ENCODE measurements at regions not wholly inside any gene's neighbourhood (a gene's known extent, or its start where the extent isn't known, plus 50 kb on each side); places are given as distances from the start of the nearest gene placed in this dataset.

GRCh38 chr12:115215544-115215943, 531.6 kb upstream of the TBX3 start:
- no peak for DNase-seq (ENCODE audit: low spot score)

DNA sequence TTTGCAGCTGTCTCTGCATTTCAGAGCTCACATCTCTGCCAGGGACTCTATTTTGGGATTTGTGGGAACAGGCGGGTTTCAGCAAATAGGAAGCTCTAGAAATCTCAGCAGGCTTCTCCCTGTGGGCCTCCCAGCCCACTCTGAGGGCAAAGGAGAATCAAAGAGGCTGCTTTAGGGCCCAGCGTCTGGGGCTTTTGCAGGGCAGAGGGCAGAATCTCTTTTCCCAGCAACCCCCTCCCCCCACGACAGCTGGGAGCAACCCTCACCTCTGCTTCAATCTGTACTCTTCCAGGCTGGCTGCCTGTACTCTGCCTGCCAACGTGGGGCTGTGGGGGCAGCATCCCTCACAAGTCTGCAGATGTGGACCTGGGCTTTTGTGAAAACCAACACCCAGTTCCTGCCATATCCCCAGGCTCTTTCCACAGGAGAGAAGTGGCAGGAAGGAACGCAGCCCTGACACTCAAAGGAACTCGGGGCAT, 529.6 kb upstream of the TBX3 start:
- DNase-seq (ENCODE audit: low spot score) = no peak

GRCh38 chr12:115213118-115213517, 529.1 kb upstream of the TBX3 start:
- no peak for DNase-seq (ENCODE audit: low spot score)

- no peak for DNase-seq (ENCODE audit: low spot score)
These were observed 528.4 kb upstream of the TBX3 start for GRCh38 chr12:115212356-115212755.

DNA sequence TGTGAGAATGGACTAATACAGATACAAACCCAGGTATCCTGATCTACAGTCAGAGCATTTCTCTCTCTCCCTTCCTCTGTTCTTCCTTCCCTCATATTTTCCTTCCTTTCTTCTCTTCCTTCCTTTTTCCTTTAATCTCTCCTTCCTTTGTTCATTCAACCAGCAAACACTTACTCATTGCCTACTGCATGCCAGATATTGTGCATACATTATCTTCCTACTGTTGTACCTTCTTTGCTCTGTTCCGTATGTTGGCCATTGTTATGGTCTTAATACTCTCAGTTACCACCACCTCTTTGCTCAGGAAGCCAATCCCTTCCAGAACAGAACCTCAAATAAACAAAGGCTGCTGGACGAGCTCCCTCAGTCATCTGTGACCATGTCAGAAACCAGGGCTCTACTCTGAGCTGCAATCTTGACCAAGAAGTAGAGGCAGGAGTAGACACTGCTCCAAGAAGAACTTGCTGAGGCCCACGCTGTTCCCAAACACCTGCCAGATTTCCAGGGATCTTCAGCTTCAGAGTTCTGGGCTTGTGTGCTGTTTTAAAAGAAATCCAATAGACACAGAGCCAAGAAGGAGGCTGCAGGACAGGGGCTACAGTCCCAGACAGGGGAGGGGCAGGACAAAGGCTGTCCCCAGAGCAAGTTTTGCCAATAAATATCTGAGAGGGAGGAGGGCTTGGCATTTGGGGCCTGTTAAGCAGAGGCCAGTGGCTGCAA, 526.7 kb upstream of the TBX3 start:
- no peak for DNase-seq (ENCODE audit: low spot score)

DNA sequence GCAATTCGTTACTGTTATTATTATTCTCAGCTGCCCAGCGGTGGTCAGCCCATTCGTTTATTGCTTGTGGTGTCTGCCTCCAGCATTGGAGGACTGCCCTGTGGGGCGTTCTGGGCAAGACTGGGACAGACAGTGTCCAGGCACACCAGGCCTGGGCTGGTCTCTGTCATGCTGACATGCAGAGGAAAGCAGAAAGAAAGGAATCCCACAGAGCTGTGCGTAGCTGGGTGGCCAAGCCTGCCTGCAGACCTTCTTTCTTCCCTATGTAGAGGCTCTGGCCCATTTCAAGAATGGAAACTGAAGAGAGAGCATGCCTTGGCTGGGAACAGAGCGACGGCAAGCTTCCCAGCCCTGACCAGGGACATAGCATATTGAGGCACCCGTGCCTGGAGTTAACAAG, 525.3 kb upstream of the TBX3 start:
- DNase-seq (ENCODE audit: low spot score) = no peak

DNA sequence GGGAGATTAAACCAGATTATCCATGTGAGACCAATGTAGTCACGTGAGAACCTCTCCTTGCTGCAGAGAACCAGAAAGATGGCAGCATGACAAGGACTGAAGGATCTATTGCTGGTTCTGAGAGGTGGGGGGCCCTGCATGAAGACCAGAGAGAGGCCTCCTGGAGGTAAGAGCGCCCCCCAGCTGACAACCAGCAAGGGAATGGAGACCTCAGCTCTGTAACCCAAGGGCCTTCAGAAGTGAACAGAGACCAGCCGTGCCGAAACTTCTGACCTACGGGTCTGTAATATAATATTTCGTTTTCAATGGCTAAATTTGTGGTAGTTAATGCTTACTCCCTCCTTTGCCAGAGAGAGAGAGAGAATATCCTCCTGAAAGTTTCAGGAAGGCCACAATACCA, 524.1 kb upstream of the TBX3 start:
- DNase-seq (ENCODE audit: low spot score) = no peak

DNA sequence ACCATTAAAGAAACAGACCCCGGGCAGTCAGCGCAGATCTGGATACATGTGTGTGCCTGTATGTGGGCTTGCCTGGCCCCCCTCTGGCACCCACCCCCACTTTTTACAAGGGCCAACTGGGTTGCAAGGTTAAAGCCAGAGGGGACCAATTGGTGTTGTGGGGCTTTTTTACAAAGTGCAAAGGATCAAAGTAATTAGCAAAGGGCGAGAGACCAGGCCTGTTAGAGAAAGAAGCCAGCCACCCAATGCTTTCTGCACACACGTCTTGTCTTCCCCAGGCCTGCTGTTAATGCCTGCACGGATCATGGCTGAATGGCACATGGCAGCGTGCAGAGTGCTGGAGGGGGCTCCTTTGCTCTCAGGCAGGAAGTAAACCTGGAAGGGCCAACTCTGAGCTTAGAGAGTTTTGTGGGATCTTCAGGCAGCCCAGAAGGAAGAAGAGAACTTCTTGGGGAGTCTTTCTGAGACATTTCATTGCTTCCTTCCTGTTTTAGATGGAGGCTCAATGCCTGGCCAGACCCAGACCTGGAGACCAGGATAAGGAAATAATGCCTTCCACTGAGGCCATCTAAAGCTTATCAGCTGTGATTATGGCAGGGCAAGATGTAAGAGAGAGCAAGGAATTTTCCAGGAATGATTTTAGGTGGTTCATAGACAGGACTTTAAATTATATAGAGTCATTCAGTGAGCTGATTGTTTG, 523.4 kb upstream of the TBX3 start:
- DNase-seq (ENCODE audit: low spot score) = no peak

- DNase-seq (ENCODE audit: low spot score) = no peak
These were observed 522.8 kb upstream of the TBX3 start for GRCh38 chr12:115206801-115207200.

- no peak for DNase-seq (ENCODE audit: low spot score)
These were observed 521.9 kb upstream of the TBX3 start for GRCh38 chr12:115205755-115206308.

- DNase-seq (ENCODE audit: low spot score) = peak; percentile 5
These were observed 521.2 kb upstream of the TBX3 start for GRCh38 chr12:115204957-115205754.

DNA sequence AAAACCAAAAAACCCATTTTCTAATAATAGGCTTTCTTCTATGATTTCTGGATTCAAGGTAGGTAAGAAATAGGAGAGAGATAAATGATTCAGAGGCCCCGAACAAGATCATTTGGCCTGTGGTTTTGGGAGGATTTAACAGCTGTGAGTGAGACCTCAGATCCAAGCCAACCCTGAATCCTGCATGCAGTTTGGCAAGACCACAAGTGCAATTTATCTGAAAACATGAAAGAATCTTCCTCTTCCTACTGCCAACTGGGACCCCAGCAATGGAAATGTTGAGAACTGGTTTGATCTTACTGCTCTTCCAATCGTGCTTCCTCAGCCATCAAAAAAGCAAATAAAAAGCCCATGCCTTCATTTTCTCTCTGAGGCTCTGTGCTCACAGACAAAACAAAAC, 519.7 kb upstream of the TBX3 start:
- DNase-seq (ENCODE audit: low spot score) = no peak

GRCh38 chr12:115201966-115202365, 518.0 kb upstream of the TBX3 start:
- DNase-seq (ENCODE audit: low spot score) = no peak

GRCh38 chr12:115199831-115200230, 515.9 kb upstream of the TBX3 start:
- DNase-seq (ENCODE audit: low spot score) = no peak

DNA sequence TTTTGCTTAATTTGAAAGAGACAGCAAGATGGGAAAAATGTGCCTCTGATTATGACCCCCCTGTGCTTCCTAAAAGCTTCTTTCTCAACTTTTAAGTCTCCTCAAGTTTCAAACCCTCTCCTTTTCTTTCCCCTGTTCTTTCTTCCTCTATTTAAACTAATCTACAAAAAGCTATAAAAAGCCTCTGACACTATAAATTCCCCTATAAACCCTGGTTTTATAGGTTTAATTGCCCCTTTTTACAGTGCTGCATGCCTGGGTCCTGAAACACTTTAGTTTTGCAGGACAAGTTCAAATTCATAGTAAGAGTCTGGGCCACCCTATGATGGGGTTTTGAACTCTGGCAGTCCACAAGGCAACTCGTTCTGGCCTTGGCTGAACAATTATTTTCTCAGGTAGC, 510.9 kb upstream of the TBX3 start:
- no peak for DNase-seq (ENCODE audit: low spot score)

GRCh38 chr12:115194448-115194847, 510.5 kb upstream of the TBX3 start:
- no peak for DNase-seq (ENCODE audit: low spot score)

DNA sequence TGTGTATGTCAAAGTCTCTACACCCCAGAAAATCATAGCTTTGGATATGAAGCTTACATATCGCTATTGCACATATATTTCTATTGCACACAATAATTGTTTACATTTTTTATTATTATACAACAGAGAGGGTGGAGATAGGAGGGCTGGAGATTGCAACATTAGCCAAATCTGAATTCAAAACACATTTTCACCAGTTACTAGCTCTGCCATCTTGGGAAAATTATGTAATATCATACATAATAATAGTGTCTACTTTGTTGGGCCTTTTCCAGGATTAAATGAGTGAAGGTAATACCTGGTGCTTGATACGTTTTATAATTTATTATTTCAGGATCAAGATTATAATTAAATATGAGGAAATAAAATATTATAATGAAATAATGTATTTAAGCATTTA, 507.4 kb upstream of the TBX3 start:
- DNase-seq (ENCODE audit: low spot score) = no peak

DNA sequence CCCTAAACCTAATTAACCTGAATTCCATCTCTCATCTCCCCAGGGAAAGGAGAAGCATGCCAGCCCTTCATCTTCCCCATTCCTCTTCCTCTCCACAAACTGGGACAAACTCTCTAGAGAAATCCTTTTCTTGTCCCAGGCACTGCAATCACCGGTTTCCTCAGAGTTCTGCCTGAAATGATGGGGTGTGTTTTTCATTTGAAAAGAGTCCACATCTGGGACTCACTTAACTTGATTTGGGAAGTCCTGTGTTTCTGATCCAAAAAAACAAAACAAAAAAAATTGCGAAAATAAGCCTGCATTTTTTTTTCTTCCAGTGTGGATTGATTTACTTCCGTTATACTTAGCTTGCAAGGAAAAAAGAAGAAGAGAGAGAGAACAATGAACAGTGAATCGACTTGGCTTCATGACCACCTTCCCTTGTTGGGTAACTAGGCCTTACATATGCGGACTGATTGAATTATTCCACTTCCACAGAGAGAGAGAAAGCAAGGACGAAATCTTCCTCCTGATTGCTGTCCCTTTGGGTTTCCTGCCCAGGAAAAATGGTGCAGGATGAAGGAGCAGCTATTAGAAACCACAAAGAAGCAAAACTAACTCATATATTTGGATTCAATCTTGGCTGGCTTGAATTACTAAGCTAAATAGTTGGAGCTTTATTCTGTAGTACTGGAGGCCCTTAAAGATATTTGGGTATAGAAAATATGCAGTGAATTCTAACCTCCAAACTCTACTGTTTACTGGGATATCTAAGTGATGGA, 506.2 kb upstream of the TBX3 start:
- no peak for DNase-seq (ENCODE audit: low spot score)

DNA sequence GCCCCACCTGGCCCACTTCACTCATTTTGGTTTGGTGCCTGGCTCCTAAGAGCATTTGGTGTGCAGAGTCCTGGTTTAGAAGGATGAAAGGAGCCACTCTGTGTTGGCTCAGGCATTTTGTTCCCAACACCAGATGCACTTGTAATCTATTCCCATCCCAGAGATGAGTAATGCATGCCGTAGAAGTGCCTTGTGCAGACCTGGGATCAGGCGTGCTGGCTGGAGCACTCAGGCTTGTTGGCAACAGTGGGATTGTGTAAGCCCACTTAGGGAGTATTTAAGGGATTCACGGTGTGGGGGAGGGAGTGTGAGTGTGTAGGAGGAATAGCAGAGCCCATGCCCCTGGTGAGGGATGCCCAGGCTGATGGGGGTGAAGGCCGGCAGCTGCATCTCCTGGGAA, 501.5 kb upstream of the TBX3 start:
- no peak for DNase-seq (ENCODE audit: low spot score)

DNA sequence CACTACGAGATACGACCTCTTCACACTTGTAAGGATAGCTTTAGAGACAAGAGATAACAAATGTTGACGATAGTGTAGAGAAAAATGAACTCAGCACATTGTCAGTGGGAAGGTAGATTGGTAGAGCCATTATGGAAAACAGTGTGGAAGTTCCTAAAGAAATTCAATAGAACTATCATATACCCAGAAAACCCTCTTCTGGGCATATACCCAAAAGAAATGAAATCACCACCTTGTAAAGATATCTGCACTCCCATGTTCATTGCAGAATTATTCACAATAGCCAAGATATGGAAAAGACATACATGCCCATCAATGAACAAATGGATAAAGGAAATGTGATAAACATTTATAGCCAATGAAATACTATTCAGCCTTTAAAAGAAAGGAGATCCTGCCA, 499.8 kb upstream of the TBX3 start:
- DNase-seq (ENCODE audit: low spot score) = no peak

GRCh38 chr12:115177899-115178298, 493.9 kb upstream of the TBX3 start:
- no peak for DNase-seq (ENCODE audit: low spot score)
